H1 (cell line): ENCODE measurements at regions not wholly inside any gene's neighbourhood (a gene's known extent, or its start where the extent isn't known, plus 50 kb on each side); places are given as distances from the start of the nearest gene placed in this dataset.

ENCODE experiments used
- CTCF ChIA-PET: fragments of 300-600 bp; sonication (Branson Sonifier 250); formaldehyde crosslinking; loops from one replicate; lab custom pipeline; 2021; ENCODE audit not compliant: partially characterized antibody; lab: Charles Lee
- POLR2A ChIA-PET: fragments of 300-600 bp; sonication (Branson Sonifier 250); formaldehyde crosslinking; loops from one replicate; lab custom pipeline; 2021; ENCODE audit warnings: inconsistent platforms; ENCODE audit not compliant: partially characterized antibody; lab: Charles Lee
- DNase-seq, 2 experiments: peaks; one replicate each; pipeline versions ENCODE4 v3.0.0 to v3.0.0-alpha.2; 2010 to 2022; ENCODE audit warnings: low spot score in 2 of 2, low read depth in 1 of 2, mixed read lengths in 1 of 2
- FAIRE-seq: peaks from 2 replicates; lab custom pipeline; 2011; peaks lifted over from hg19 to GRCh38; lab: Jason Lieb, UNC
- H2AFZ ChIP-seq: 2 replicates; pipeline ENCODE4 v1.8.1; 2012; ENCODE audit warnings: low read length, inconsistent platforms
- H2AK5ac ChIP-seq: 2 replicates; pipeline ENCODE4 v1.6.1; 2013; ENCODE audit warnings: low read depth, low read length
- H2BK120ac ChIP-seq: replicated peaks from 2 replicates; pipeline ENCODE3; 2013; ENCODE audit warnings: low read depth, low read length, inconsistent platforms
- H2BK12ac ChIP-seq: 2 replicates; pipeline ENCODE4 v1.6.1; 2013; ENCODE audit warnings: low read depth, low read length
- H2BK15ac ChIP-seq: 2 replicates; pipeline ENCODE4 v1.6.1; 2013; ENCODE audit warnings: low read length
- H2BK20ac ChIP-seq: 2 replicates; pipeline ENCODE4 v1.6.1; 2013; ENCODE audit warnings: low read length
- H2BK5ac ChIP-seq: 2 replicates; pipeline ENCODE4 v1.6.1; 2013; ENCODE audit warnings: low read depth, low read length
- H3K14ac ChIP-seq: 2 replicates; pipeline ENCODE4 v1.6.1; 2013; ENCODE audit warnings: inconsistent platforms; ENCODE audit not compliant: insufficient read length
- H3K18ac ChIP-seq: 2 replicates; pipeline ENCODE4 v1.6.1; 2013; ENCODE audit warnings: low read length; ENCODE audit errors: extremely low read depth
- H3K23ac ChIP-seq: 2 replicates; pipeline ENCODE4 v1.6.1; 2013; ENCODE audit warnings: inconsistent platforms; ENCODE audit not compliant: insufficient read length
- H3K23me2 ChIP-seq: 2 replicates; pipeline ENCODE4 v1.6.1; 2013; ENCODE audit warnings: low read depth, low read length
- H3K27ac ChIP-seq: 2 replicates; pipeline ENCODE4 v1.6.1; 2011; ENCODE audit warnings: low read depth, low read length, inconsistent platforms
- H3K27me3 ChIP-seq, 4 experiments: replicated peaks in 1 of 4; 1 replicate in 1 of 4; 2 replicates in 3 of 4; pipeline versions ENCODE4 v1.6.1 to v1.8.1; 2011 to 2013; ENCODE audit warnings: low read length in 3 of 4, mild to moderate bottlenecking in 3 of 4, inconsistent platforms in 2 of 4, mixed read lengths in 2 of 4, moderate library complexity in 1 of 4; ENCODE audit not compliant: control insufficient read depth in 3 of 4, insufficient read depth in 3 of 4; ENCODE audit errors: extremely low read depth in 1 of 4
- H3K36me3 ChIP-seq, 4 experiments: 2 replicates each; pipeline versions ENCODE4 v1.6.1 to v1.8.1; 2011 to 2013; ENCODE audit warnings: mild to moderate bottlenecking in 4 of 4, low read length in 3 of 4, moderate library complexity in 2 of 4, control low read depth in 1 of 4, inconsistent platforms in 1 of 4; ENCODE audit not compliant: insufficient read depth in 4 of 4, control insufficient read depth in 2 of 4
- H3K4ac ChIP-seq: replicated peaks from 2 replicates; pipeline ENCODE3; 2013; ENCODE audit warnings: low read length, low read depth, mixed read lengths, inconsistent platforms; ENCODE audit not compliant: insufficient read length
- H3K4me1 ChIP-seq, 4 experiments: replicated peaks in 1 of 4; 1 replicate in 1 of 4; 2 replicates in 3 of 4; pipeline versions ENCODE4 v1.6.1 to v1.8.1; 2011 to 2013; ENCODE audit warnings: low read length in 3 of 4, inconsistent platforms in 2 of 4, mixed read lengths in 1 of 4; ENCODE audit not compliant: insufficient read depth in 4 of 4, control insufficient read depth in 3 of 4
- H3K4me2 ChIP-seq, 2 experiments: 2 replicates each; pipeline versions ENCODE4 v1.6.1 to v1.8.1; 2011 to 2013; ENCODE audit warnings: low read depth in 2 of 2, low read length in 2 of 2, control low read depth in 1 of 2, inconsistent platforms in 1 of 2, mild to moderate bottlenecking in 1 of 2; ENCODE audit not compliant: insufficient read depth in 1 of 2
- H3K4me3 ChIP-seq, 4 experiments: fragments of 200-600, 300-600 bp in 1 of 4; sonication (generic), shearing (Covaris generic), sonication (Bioruptor Twin) in 1 of 4; 2 replicates each; pipeline versions ENCODE4 v1.5.1 to v1.8.1; 2011 to 2016; ENCODE audit warnings: low read length in 4 of 4, low read depth in 3 of 4, control low read depth in 2 of 4, inconsistent platforms in 2 of 4, mild to moderate bottlenecking in 2 of 4, mixed read lengths in 1 of 4, moderate library complexity in 1 of 4; ENCODE audit not compliant: insufficient read depth in 2 of 4; ENCODE audit errors: extremely low read depth in 1 of 4
- H3K56ac ChIP-seq: replicated peaks from 2 replicates; pipeline ENCODE3; 2013; ENCODE audit warnings: low read depth, mild to moderate bottlenecking, mixed read lengths, low read length, inconsistent platforms; ENCODE audit not compliant: insufficient read length
- H3K79me1 ChIP-seq: 2 replicates; pipeline ENCODE4 v1.6.1; 2013; ENCODE audit warnings: low read depth, low read length, control low read depth
- H3K79me2 ChIP-seq, 2 experiments: 2 replicates each; pipeline versions ENCODE4 v1.6.1 to v1.8.1; 2012 to 2013; ENCODE audit warnings: low read length in 2 of 2, mild to moderate bottlenecking in 2 of 2, inconsistent platforms in 1 of 2; ENCODE audit not compliant: insufficient read depth in 2 of 2, control insufficient read depth in 1 of 2
- H3K9ac ChIP-seq, 4 experiments: replicated peaks in 1 of 4; 1 replicate in 1 of 4; 2 replicates in 3 of 4; pipeline versions ENCODE4 v1.6.1 to v1.8.1; 2011 to 2013; ENCODE audit warnings: low read depth in 3 of 4, low read length in 3 of 4, control low read depth in 2 of 4, mild to moderate bottlenecking in 2 of 4, moderate library complexity in 2 of 4, inconsistent platforms in 1 of 4; ENCODE audit errors: extremely low read depth in 1 of 4
- H3K9me3 ChIP-seq, 2 experiments: 2 replicates each; pipeline versions ENCODE4 v1.6.1 to v1.8.1; 2012 to 2013; ENCODE audit warnings: mild to moderate bottlenecking in 2 of 2, moderate library complexity in 2 of 2, control low read depth in 1 of 2, inconsistent platforms in 1 of 2, low read depth in 1 of 2, low read length in 1 of 2, mixed read lengths in 1 of 2; ENCODE audit not compliant: insufficient read depth in 2 of 2
- H4K20me1 ChIP-seq, 2 experiments: replicated peaks in 1 of 2; 2 replicates each; pipeline versions ENCODE3 to v1.8.1; 2011 to 2013; ENCODE audit warnings: inconsistent platforms in 2 of 2, low read length in 2 of 2, mild to moderate bottlenecking in 1 of 2; ENCODE audit not compliant: insufficient read depth in 2 of 2, control insufficient read depth in 1 of 2
- H4K5ac ChIP-seq: 2 replicates; pipeline ENCODE4 v1.6.1; 2013; ENCODE audit warnings: low read length, low read depth, mixed read lengths, inconsistent platforms; ENCODE audit not compliant: insufficient read length
- H4K8ac ChIP-seq: 2 replicates; pipeline ENCODE4 v1.8.0; 2013; ENCODE audit warnings: mild to moderate bottlenecking, moderate library complexity, low read length, inconsistent platforms; ENCODE audit not compliant: insufficient read depth; ENCODE audit errors: extremely low read depth
- H4K91ac ChIP-seq: replicated peaks from 2 replicates; pipeline ENCODE3; 2013; ENCODE audit warnings: low read length, mixed read lengths, inconsistent platforms; ENCODE audit not compliant: insufficient read length
- ASH2L ChIP-seq: fragments of 200-600, 300-600 bp; sonication (generic); IDR thresholded peaks from one replicate; pipeline ENCODE4 v1.7.1; 2017; ENCODE audit warnings: low read length
- BACH1 ChIP-seq: IDR thresholded peaks from 2 replicates; pipeline ENCODE4 v1.6.1; 2012; ENCODE audit warnings: low read length, improper control_type of control experiment
- CBX5 ChIP-seq: fragments of 300-800, 300-1000 bp; sonication (generic); IDR thresholded peaks from 2 replicates; pipeline ENCODE4 v1.7.1; 2016; ENCODE audit warnings: antibody characterized with exemption, low read length, low read depth
- E2F6 ChIP-seq: IDR thresholded peaks from 2 replicates; pipeline ENCODE4 v1.6.1; 2012; ENCODE audit warnings: inconsistent platforms
- EZH2 ChIP-seq: fragments of 200-600 bp; sonication (generic); IDR thresholded peaks from 2 replicates; pipeline ENCODE4 v1.7.1; 2012; ENCODE audit warnings: low read depth, mild to moderate bottlenecking, moderate library complexity, low read length, inconsistent platforms; ENCODE audit not compliant: severe bottlenecking
- KDM1A ChIP-seq: fragments of 200-600, 300-600 bp; sonication (generic); IDR thresholded peaks from 2 replicates; pipeline ENCODE4 v1.7.1; 2016; ENCODE audit warnings: mild to moderate bottlenecking, low read length, borderline replicate concordance
- RAD21 ChIP-seq, 2 experiments: IDR thresholded peaks in 1 of 2; conservative IDR thresholded peaks in 1 of 2; 2 replicates each; pipeline ENCODE4 v1.6.1; 2011; ENCODE audit warnings: low read depth in 2 of 2, low read length in 2 of 2, improper control_type of control experiment in 1 of 2, inconsistent platforms in 1 of 2, mild to moderate bottlenecking in 1 of 2, moderate library complexity in 1 of 2
- RBBP5 ChIP-seq: IDR thresholded peaks from 2 replicates; pipeline ENCODE4 v1.7.1; 2012; ENCODE audit warnings: low read depth, mild to moderate bottlenecking, inconsistent platforms, low read length, moderate library complexity, borderline replicate concordance
- SIRT6 ChIP-seq: IDR thresholded peaks from one replicate; pipeline ENCODE4 v1.7.1; 2012; ENCODE audit warnings: low read length, inconsistent platforms
- SIX5 ChIP-seq: IDR thresholded peaks from 2 replicates; pipeline ENCODE4 v1.6.1; 2011; ENCODE audit warnings: mild to moderate bottlenecking, low read depth, low read length
- TAF1 ChIP-seq: IDR thresholded peaks from 2 replicates; pipeline ENCODE4 v1.6.1; 2011; ENCODE audit warnings: mild to moderate bottlenecking, low read depth, low read length
- TCF12 ChIP-seq: IDR thresholded peaks from 2 replicates; pipeline ENCODE4 v1.6.1; 2011; ENCODE audit warnings: low read depth, mild to moderate bottlenecking, low read length
- WGBS, 2 experiments: shearing (Covaris generic) in 1 of 2; methylation state at CpG; one replicate each; pipeline versions ENCODE4 v1.1.6 to v1.1.7; 2013 to 2015; ENCODE audit warnings: low lambda C conversion rate in 2 of 2, mixed read lengths in 2 of 2, inconsistent platforms in 1 of 2, low coverage in 1 of 2, missing lambda C conversion rate in 1 of 2; ENCODE audit not compliant: insufficient replicate concordance in 2 of 2, insufficient coverage in 1 of 2, insufficient read length in 1 of 2; ENCODE audit errors: extremely low coverage in 1 of 2, missing lambda C conversion rate in 1 of 2; 5-methylcytosine and 5-hydroxymethylcytosine counted together

GRCh38 chr6:140040396-140040795, 665.9 kb upstream of the CITED2 start:
- WGBS, 2 experiments: 74% methylated on average over 1 of the region's 1 CpG; no CpG with 5 or more reads in 1 of the 2 experiments
- H3K4me2 ChIP-seq: no peak overlapping the region

More at GRCh38 chr6:140040396-140040795, 665.9 kb upstream of the CITED2 start:
- H3K23me2 ChIP-seq: peaks cover 2% of the 10 kb centered on the region; the same call in 1 of the 2 replicates
- no peak overlapping the region for H4K8ac ChIP-seq
- no peak overlapping the region for H2BK5ac ChIP-seq
- H3K56ac ChIP-seq: no peak overlapping the region
- H2AFZ ChIP-seq: no peak overlapping the region
- no peak overlapping the region for H2BK12ac ChIP-seq
- H3K79me1 ChIP-seq: no peaks in the 10 kb centered on the region
- ChIA-PET CTCF (interaction anchor here (1.5 kb wide), 1 partner anchor 12 kb away, joined by 7 read pairs; no protein-coding TSS in a partner anchor), POLR2A (no interaction called here)
- no peak overlapping the region for H3K9ac ChIP-seq
- TF ChIP-seq KDM1A (no peak), CBX5 (no peak), E2F6 (no peak), SIRT6 (no peak), SIX5 (no peak), TAF1 (no peak), RBBP5 (no peak), TCF12 (no peak), BACH1 (no peak), RAD21 (IDR thresholded peaks at IDR 0.05 in 1 of 2, conservative IDR thresholded peaks at IDR 0.05 in 1 of 2; ENCODE audit: low read depth in 2 of 2, low read length in 2 of 2) (no peak), ASH2L (no peak), EZH2 (no peak)
- no peak overlapping the region for H3K14ac ChIP-seq
- peaks cover 3 to 7% of the 10 kb centered on the region in 2 experiments; a peak in 3 of 4 replicates for H3K9me3 ChIP-seq
- H3K36me3 ChIP-seq: no peaks in the 10 kb centered on the region
- H2BK20ac ChIP-seq: no peak overlapping the region
- H3K4me3 ChIP-seq: no peak overlapping the region
- H3K18ac ChIP-seq: no peak overlapping the region
- no peak overlapping the region for H3K23ac ChIP-seq
- H4K91ac ChIP-seq: no peak overlapping the region
- H2AK5ac ChIP-seq: no peak overlapping the region
- no peaks in the 10 kb centered on the region for H3K27me3 ChIP-seq
- DNase-seq (no peak), FAIRE-seq (no peak)
- H2BK120ac ChIP-seq: no peak overlapping the region
- no peak overlapping the region for H2BK15ac ChIP-seq
- H3K79me2 ChIP-seq: no peaks in the 10 kb centered on the region
- no peak overlapping the region for H3K4ac ChIP-seq
- no peak overlapping the region for H3K27ac ChIP-seq
- H4K20me1 ChIP-seq: no peaks in the 10 kb centered on the region
- no peak overlapping the region for H4K5ac ChIP-seq
- 0 out of 7 replicates have a peak, but pooled peaks cover 0 to 2% (median 0%) of the 10 kb centered on the region in 4 experiments for H3K4me1 ChIP-seq
